GM23248 (cell line): ENCODE measurements at regions not wholly inside any gene's neighbourhood (a gene's known extent, or its start where the extent isn't known, plus 50 kb on each side); places are given as distances from the start of the nearest gene placed in this dataset.
"Not testable (repeated sequence)": the region's sequence is repeated elsewhere in the genome, so short reads cannot be mapped to it uniquely, and the experiment has no call there.

Experiments used
- DNase-seq: peaks from one replicate; pipeline ENCODE4 v3.0.0-alpha.2; 2015
- H2AFZ ChIP-seq: fragments of 200-600 bp; sonication (generic); 2 replicates; pipeline ENCODE4 v1.6.1; 2016; ENCODE audit warnings: antibody characterized with exemption
- H3F3A ChIP-seq: fragments of 200-600 bp; sonication (generic); 2 replicates; pipeline ENCODE4 v1.6.1; 2016; ENCODE audit warnings: mild to moderate bottlenecking, antibody characterized with exemption, mixed run types; ENCODE audit not compliant: insufficient read depth
- H3K27ac ChIP-seq: fragments of 200-600 bp; sonication (generic); 2 replicates; pipeline ENCODE4 v1.5.1; 2016; ENCODE audit warnings: mild to moderate bottlenecking
- H3K27me3 ChIP-seq: fragments of 200-600 bp; sonication (generic); replicated peaks from 2 replicates; pipeline ENCODE4 v1.6.1; 2016; ENCODE audit warnings: mild to moderate bottlenecking; ENCODE audit not compliant: insufficient read depth
- H3K36me3 ChIP-seq: fragments of 200-600 bp; sonication (generic); 2 replicates; pipeline ENCODE4 v1.6.1; 2016; ENCODE audit warnings: low read depth, mild to moderate bottlenecking
- H3K4me1 ChIP-seq: fragments of 200-600 bp; sonication (generic); 2 replicates; pipeline ENCODE4 v1.6.1; 2016; ENCODE audit warnings: mild to moderate bottlenecking; ENCODE audit not compliant: insufficient read depth
- H3K4me2 ChIP-seq: fragments of 200-600 bp; sonication (generic); one replicate; pipeline ENCODE4 v1.6.1; 2016; ENCODE audit warnings: mild to moderate bottlenecking; ENCODE audit not compliant: unreplicated experiment
- H3K4me3 ChIP-seq: fragments of 200-600 bp; sonication (generic); 2 replicates; pipeline ENCODE4 v1.5.1; 2016; ENCODE audit warnings: mild to moderate bottlenecking
- H3K79me2 ChIP-seq: fragments of 200-600 bp; sonication (generic); 2 replicates; pipeline ENCODE4 v1.6.1; 2016; ENCODE audit warnings: mild to moderate bottlenecking; ENCODE audit not compliant: insufficient read depth
- H3K9ac ChIP-seq: fragments of 200-600 bp; sonication (generic); 2 replicates; pipeline ENCODE4 v1.6.1; 2016; ENCODE audit warnings: mild to moderate bottlenecking
- H3K9me2 ChIP-seq: fragments of 200-600 bp; sonication (generic); 2 replicates; pipeline ENCODE4 v1.6.1; 2016; ENCODE audit warnings: mixed run types, mild to moderate bottlenecking, moderate library complexity; ENCODE audit not compliant: insufficient read depth
- H3K9me3 ChIP-seq: fragments of 200-600 bp; sonication (generic); one replicate; pipeline ENCODE4 v1.6.1; 2017; ENCODE audit warnings: low read depth
- H4K20me1 ChIP-seq: fragments of 200-600 bp; sonication (generic); 2 replicates; pipeline ENCODE4 v1.6.0; 2016; ENCODE audit not compliant: insufficient read depth
- WGBS, 2 experiments: methylation state at CpG; one replicate each; pipeline ENCODE4 v1.1.6; 2015 to 2017; ENCODE audit warnings: low lambda C conversion rate in 2 of 2, low coverage in 1 of 2; ENCODE audit errors: missing lambda C conversion rate in 2 of 2; 5-methylcytosine and 5-hydroxymethylcytosine counted together
- in situ Hi-C: fragments of 300-500 bp; cut with MboI; formaldehyde crosslinking; loops from 2 replicates; pipeline ENCODE4 v1.15.0; 2020

GRCh38 chr21:6139862-6140261, 4381.5 kb upstream of the TPTE start:
- H3K9ac ChIP-seq, H3K4me2 ChIP-seq, H4K20me1 ChIP-seq, H3K9me3 ChIP-seq, H3K27me3 ChIP-seq, in situ Hi-C loops, H3K4me1 ChIP-seq, H3K36me3 ChIP-seq, H3K27ac ChIP-seq, DNase-seq, H3K9me2 ChIP-seq, H3F3A ChIP-seq, H3K4me3 ChIP-seq, H2AFZ ChIP-seq, H3K79me2 ChIP-seq: not testable (repeated sequence)
- WGBS, 2 experiments, result no CpG with 5 or more reads among the region's 3 CpGs

- H3K9me3 ChIP-seq, H3K79me2 ChIP-seq, in situ Hi-C loops, H3K4me2 ChIP-seq, H3K27ac ChIP-seq, DNase-seq, H3K9me2 ChIP-seq, H3K27me3 ChIP-seq, H4K20me1 ChIP-seq, H3K9ac ChIP-seq, H3K36me3 ChIP-seq, H3F3A ChIP-seq, H2AFZ ChIP-seq, H3K4me1 ChIP-seq, H3K4me3 ChIP-seq: not testable (repeated sequence)
- WGBS, 2 experiments, result no CpG with 5 or more reads among the region's 27 CpGs
Measured at GRCh38 chr21:6140467-6141137, 4380.8 kb upstream of the TPTE start.

GRCh38 chr21:6141138-6141474, 4380.3 kb upstream of the TPTE start:
- no CpG with 5 or more reads among the region's 14 CpGs for WGBS, 2 experiments
- DNase-seq, H3F3A ChIP-seq, in situ Hi-C loops, H3K27ac ChIP-seq, H3K9ac ChIP-seq, H3K79me2 ChIP-seq, H3K4me2 ChIP-seq, H3K9me2 ChIP-seq, H3K4me1 ChIP-seq, H3K36me3 ChIP-seq, H3K4me3 ChIP-seq, H2AFZ ChIP-seq, H4K20me1 ChIP-seq, H3K9me3 ChIP-seq, H3K27me3 ChIP-seq: not testable (repeated sequence)

- not testable (repeated sequence) for DNase-seq
Measured at GRCh38 chr21:6153154-6153553, 4368.2 kb upstream of the TPTE start.

GRCh38 chr21:6154524-6155320, 4366.7 kb upstream of the TPTE start:
- H3K79me2 ChIP-seq, in situ Hi-C loops, H3K36me3 ChIP-seq, DNase-seq, H3K9ac ChIP-seq, H3K27me3 ChIP-seq, H4K20me1 ChIP-seq, H2AFZ ChIP-seq, H3K4me1 ChIP-seq, H3K4me2 ChIP-seq, H3F3A ChIP-seq, H3K27ac ChIP-seq, H3K9me2 ChIP-seq, H3K4me3 ChIP-seq, H3K9me3 ChIP-seq: not testable (repeated sequence)
- 68% methylated on average over 2 of the region's 30 CpGs; no CpG with 5 or more reads in 1 of the 2 experiments for WGBS, 2 experiments

More at GRCh38 chr21:6153154-6153553, 4368.2 kb upstream of the TPTE start:
- H3K9me2 ChIP-seq, H3K4me3 ChIP-seq, H4K20me1 ChIP-seq, H3K4me2 ChIP-seq, H2AFZ ChIP-seq, H3K4me1 ChIP-seq, H3K27ac ChIP-seq, H3K27me3 ChIP-seq, H3K9me3 ChIP-seq, in situ Hi-C loops, H3K79me2 ChIP-seq, H3K36me3 ChIP-seq, H3K9ac ChIP-seq, H3F3A ChIP-seq: not testable (repeated sequence)
- WGBS, 2 experiments, result no CpG with 5 or more reads among the region's 4 CpGs

- in situ Hi-C loops, H2AFZ ChIP-seq, H3K27me3 ChIP-seq, H3K36me3 ChIP-seq, H3K4me1 ChIP-seq, H4K20me1 ChIP-seq, H3K4me3 ChIP-seq, H3K4me2 ChIP-seq, H3K9ac ChIP-seq, H3K9me3 ChIP-seq, H3F3A ChIP-seq, DNase-seq, H3K79me2 ChIP-seq, H3K9me2 ChIP-seq, H3K27ac ChIP-seq: not testable (repeated sequence)
- 75 to 80% methylated on average over 2 to 6 of the region's 27 CpGs for WGBS, 2 experiments
Measured at GRCh38 chr21:6156712-6157389, 4364.5 kb upstream of the TPTE start.

- H3K27ac ChIP-seq, H3F3A ChIP-seq, DNase-seq, H2AFZ ChIP-seq, H3K9me2 ChIP-seq, H3K36me3 ChIP-seq, H3K4me2 ChIP-seq, H3K4me1 ChIP-seq, H3K9ac ChIP-seq, H4K20me1 ChIP-seq, H3K4me3 ChIP-seq, H3K27me3 ChIP-seq, H3K9me3 ChIP-seq, in situ Hi-C loops, H3K79me2 ChIP-seq: not testable (repeated sequence)
- 76 to 83% methylated on average over 2 to 4 of the region's 11 CpGs for WGBS, 2 experiments
Measured at GRCh38 chr21:6157515-6157914, 4363.9 kb upstream of the TPTE start.
